NB4 (cell line): ENCODE measurements at regions not wholly inside any gene's neighbourhood (a gene's known extent, or its start where the extent isn't known, plus 50 kb on each side); places are given as distances from the start of the nearest gene placed in this dataset.

Source experiments
- DNase-seq: peaks from one replicate; pipeline ENCODE4 v3.0.0; 2010; ENCODE audit warnings: low read depth
- H3K4me3 ChIP-seq: one replicate; pipeline ENCODE4 v1.5.1; 2011; ENCODE audit warnings: mild to moderate bottlenecking, low read depth, low read length, moderate library complexity
- CTCF ChIP-seq: IDR thresholded peaks from one replicate; pipeline ENCODE4 v1.5.1; 2012; ENCODE audit warnings: low read depth, low read length
- MYC ChIP-seq: IDR thresholded peaks from 2 replicates; pipeline ENCODE4 v1.6.1; 2011; ENCODE audit warnings: low read depth, low read length
- POLR2A ChIP-seq: IDR thresholded peaks from 2 replicates; pipeline ENCODE4 v1.6.1; 2011; ENCODE audit warnings: mild to moderate bottlenecking; ENCODE audit not compliant: insufficient read length; ENCODE audit errors: extremely low read depth
- TF ChIP-seq, protein P1 (sequence below): IDR thresholded peaks from 2 replicates; pipeline ENCODE4 v1.6.1; 2011; ENCODE audit warnings: low read depth, low read length

DNA sequence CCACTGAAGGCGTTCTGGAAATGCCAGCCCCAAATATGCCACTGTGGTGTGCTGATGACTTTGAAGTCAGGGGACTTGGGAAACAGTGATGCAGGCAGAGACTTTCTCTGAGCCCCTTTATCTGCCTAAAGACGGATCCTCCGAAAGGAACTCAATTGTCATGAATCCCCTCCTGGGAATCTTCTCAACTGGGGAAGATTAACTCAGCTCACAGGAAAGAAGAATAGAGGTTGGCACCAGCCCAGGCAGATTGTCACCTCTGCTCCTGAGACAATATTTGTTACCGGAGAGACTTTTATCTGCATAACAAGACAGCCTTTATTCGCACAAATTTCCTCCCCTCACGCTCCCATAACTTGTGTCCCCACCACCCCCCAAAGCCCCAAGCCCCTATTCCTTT, 414.4 kb downstream of the FUT8 start:
- no peak for TF ChIP-seq CTCF
- TF ChIP-seq POLR2A, result no peak
- TF ChIP-seq, protein P1, sequence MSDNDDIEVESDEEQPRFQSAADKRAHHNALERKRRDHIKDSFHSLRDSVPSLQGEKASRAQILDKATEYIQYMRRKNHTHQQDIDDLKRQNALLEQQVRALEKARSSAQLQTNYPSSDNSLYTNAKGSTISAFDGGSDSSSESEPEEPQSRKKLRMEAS, result no peak
- TF ChIP-seq MYC, result no peak
- no peak for DNase-seq
- H3K4me3 ChIP-seq, result no peak overlapping the region

- no peak for DNase-seq
- no peak overlapping the region for H3K4me3 ChIP-seq
- no peak for TF ChIP-seq POLR2A
- TF ChIP-seq, protein P1, result no peak
- no peak for TF ChIP-seq MYC
These were observed 415.0 kb downstream of the FUT8 start for GRCh38 chr14:65827520-65827919.

DNA sequence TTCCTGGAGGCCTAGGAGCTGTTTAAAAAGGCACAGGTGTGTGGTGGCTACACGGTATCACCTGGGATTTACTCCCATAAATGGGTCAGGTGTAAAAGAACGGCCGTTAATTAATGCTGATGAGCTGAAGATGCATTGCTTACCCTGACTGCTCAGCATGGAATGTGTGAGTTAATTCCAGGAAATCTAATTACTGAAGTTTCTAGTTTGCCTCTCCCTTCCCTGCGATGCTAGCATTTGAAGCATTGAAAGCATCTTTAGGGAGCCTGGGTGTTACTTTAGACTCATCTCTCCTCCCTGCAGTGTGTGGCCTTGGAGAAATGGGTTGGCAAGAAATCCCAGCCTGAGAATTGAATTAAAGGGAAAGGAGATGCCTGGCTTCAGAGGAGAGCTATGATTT, 415.9 kb downstream of the FUT8 start:
- H3K4me3 ChIP-seq, result no peak overlapping the region
- no peak for TF ChIP-seq POLR2A
- TF ChIP-seq, protein P1, result no peak
- TF ChIP-seq MYC, result no peak
- no peak for TF ChIP-seq CTCF
- DNase-seq, result no peak

DNA sequence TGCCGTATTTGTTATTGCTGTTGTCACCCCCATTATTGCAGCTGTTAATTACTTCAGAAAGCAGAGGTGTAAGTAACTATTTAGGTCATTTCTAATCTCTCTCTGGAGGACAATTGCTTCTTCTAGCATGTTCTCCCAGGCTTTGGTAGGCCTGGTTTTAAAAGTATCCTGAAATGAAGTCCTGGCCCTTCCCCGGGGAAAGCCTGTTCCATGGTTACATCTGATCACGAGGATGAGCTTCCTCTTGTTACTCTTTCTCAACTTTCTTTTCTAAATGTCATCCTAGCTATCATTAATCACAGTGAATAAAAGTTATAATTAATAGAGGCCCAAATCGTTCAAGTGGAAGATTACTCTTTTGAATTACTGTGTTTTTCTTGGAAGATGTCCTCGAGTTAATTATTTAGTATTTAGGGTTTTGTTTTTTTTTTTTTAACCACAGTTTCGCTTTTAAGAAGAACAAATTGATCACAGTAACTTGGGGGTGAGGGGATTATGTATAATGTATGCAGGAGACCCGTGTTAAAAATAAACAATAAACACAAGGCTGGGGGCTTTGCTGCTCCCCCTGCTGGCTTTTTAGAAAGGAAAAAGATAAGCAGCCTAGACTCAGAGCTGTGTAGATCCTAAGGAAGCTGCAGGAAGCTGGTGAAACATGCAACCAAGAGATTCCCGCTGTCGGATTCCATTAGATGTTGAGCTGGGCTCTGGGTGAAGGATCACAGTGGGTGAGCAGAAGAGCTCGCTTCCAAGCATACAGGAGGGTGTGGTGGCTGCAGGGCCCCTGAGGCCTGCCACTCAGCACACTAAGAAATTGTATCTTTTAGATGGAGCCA, 420.1 kb downstream of the FUT8 start:
- TF ChIP-seq, protein P1, result no peak
- TF ChIP-seq CTCF, result peak; percentile 15
- no peak for DNase-seq
- H3K4me3 ChIP-seq, result no peak overlapping the region

DNA sequence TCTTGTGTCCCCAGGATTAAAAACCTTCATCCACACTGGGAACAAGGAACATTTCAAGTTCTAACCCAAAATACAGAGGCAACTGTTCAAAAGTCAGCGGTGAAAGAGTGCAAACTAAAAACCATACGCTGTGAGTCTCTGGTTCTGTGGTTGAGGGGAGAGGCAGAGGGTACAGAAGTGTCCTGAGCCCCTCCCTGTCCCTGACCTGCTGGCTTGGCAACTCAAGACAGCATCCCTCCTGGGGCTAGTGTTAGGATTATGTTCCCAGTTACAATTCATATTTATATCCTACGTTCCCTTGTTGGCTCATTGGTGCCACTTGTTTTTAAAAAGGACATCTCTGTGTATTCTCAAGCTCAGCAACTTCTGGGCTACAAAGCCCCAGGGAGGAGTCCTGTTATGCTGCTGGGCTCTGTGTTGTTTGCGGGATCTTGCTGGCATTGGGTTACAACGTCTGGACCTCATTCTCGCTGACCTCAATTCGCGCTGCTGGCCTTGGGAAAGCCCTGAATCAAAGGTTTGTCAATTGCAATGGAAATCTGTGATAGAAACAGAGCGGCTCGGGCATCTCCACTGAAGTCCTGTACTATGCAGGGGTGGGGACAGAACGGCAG, 420.8 kb downstream of the FUT8 start:
- no peak for DNase-seq
- TF ChIP-seq MYC (no peak), CTCF (no peak), POLR2A (no peak)
- TF ChIP-seq, protein P1, result no peak

DNA sequence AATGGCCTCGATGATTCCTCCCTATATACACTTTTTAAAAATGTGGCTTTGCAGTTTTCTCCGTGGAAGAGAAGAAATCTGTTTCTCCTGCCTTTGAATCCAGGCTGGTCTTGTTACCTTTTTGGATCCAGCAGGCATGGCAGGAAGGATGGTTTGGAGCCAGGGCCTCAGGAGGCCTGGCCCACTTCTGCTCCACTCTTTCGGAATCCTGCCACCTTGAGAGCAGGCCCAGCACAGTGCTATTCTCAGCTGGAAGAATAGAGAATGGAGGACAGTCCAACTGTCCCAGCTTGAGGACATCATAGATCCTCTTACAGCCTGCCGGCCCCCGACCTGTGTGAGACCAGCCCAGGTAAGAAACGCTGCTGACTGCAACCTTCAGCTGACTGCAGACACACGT, 421.5 kb downstream of the FUT8 start:
- no peak for DNase-seq
- H3K4me3 ChIP-seq, result no peak overlapping the region
- no peak for TF ChIP-seq MYC
- no peak for TF ChIP-seq POLR2A
- TF ChIP-seq, protein P1, result no peak
- TF ChIP-seq CTCF, result no peak

More for the DNA sequence above, 420.8 kb downstream of the FUT8 start:
- no peak overlapping the region for H3K4me3 ChIP-seq
